HG03442 (cell line): ENCODE measurements at regions not wholly inside any gene's neighbourhood (a gene's known extent, or its start where the extent isn't known, plus 50 kb on each side); places are given as distances from the start of the nearest gene placed in this dataset.

Experiments used
- ATAC-seq: cut with Tn5 transposase; IDR thresholded peaks from one replicate; pipeline ENCODE4 v1.9.1; 2021; ENCODE audit warnings: mild to moderate bottlenecking, moderate library complexity; ENCODE audit not compliant: unreplicated experiment

- ATAC-seq, result no peak
Measured at GRCh38 chr11:32003335-32003734, 87.5 kb upstream of the RCN1 start.

GRCh38 chr11:32002311-32002710, 88.6 kb upstream of the RCN1 start:
- ATAC-seq, result no peak

- no peak for ATAC-seq
Measured at GRCh38 chr11:31997955-31998354, 92.9 kb upstream of the RCN1 start.

GRCh38 chr11:31996159-31996881, 94.6 kb upstream of the RCN1 start:
- ATAC-seq, result no peak

- ATAC-seq, result peak; percentile 88
Measured at GRCh38 chr11:31995525-31996094, 95.3 kb upstream of the RCN1 start.

- ATAC-seq, result no peak
Measured at GRCh38 chr11:31995032-31995431, 95.8 kb upstream of the RCN1 start.

GRCh38 chr11:31987118-31988005, 103.5 kb upstream of the RCN1 start:
- no peak for ATAC-seq

GRCh38 chr11:31986201-31986889, 104.5 kb upstream of the RCN1 start:
- ATAC-seq, result no peak

GRCh38 chr11:31981457-31981856, 109.4 kb upstream of the RCN1 start:
- ATAC-seq, result no peak

- no peak for ATAC-seq
Measured at GRCh38 chr11:31977343-31977742, 113.5 kb upstream of the RCN1 start.

- no peak for ATAC-seq
Measured at GRCh38 chr11:31974366-31975136, 116.3 kb upstream of the RCN1 start.

- no peak for ATAC-seq
Measured at GRCh38 chr11:31973172-31973571, 117.7 kb upstream of the RCN1 start.

GRCh38 chr11:31972623-31973022, 118.3 kb upstream of the RCN1 start:
- no peak for ATAC-seq

- no peak for ATAC-seq
Measured at GRCh38 chr11:31969359-31969702, 121.5 kb upstream of the RCN1 start.

GRCh38 chr11:31968461-31969358, 122.2 kb upstream of the RCN1 start:
- ATAC-seq, result no peak

- ATAC-seq, result no peak
Measured at GRCh38 chr11:31967404-31968130, 123.3 kb upstream of the RCN1 start.

GRCh38 chr11:31966846-31967245, 124.0 kb upstream of the RCN1 start:
- no peak for ATAC-seq

GRCh38 chr11:31964181-31964580, 126.7 kb upstream of the RCN1 start:
- no peak for ATAC-seq

- no peak for ATAC-seq
Measured at GRCh38 chr11:31960126-31960525, 130.7 kb upstream of the RCN1 start.
